Testis (tissue), 2 donors: ENCODE measurements at regions not wholly inside any gene's neighbourhood (a gene's known extent, or its start where the extent isn't known, plus 50 kb on each side); places are given as distances from the start of the nearest gene placed in this dataset.

Experiments used
- CTCF ChIP-seq, 3 experiments: fragments of 450-650 bp in 2 of 3; fragments of 200-600 bp in 1 of 3; sonication (generic) in 1 of 3; IDR thresholded peaks; one replicate each; pipeline ENCODE4 v1.5.1; 2016 to 2019; ENCODE audit warnings: antibody characterized with exemption in 3 of 3, mild to moderate bottlenecking in 2 of 3, moderate library complexity in 1 of 3
- POLR2A ChIP-seq: fragments of 450-650 bp; IDR thresholded peaks from one replicate; pipeline ENCODE4 v1.6.1; 2017; ENCODE audit warnings: antibody characterized with exemption, mild to moderate bottlenecking, moderate library complexity

GRCh38 chr15:87792250-87793040 lies 464.1 kb downstream of the NTRK3 start:
- TF ChIP-seq CTCF (IDR thresholded peaks at IDR 0.05) (no peak), POLR2A (no peak)
